ENCODE measurements at regions not wholly inside any gene's neighbourhood (a gene's known extent, or its start where the extent isn't known, plus 50 kb on each side); places are given as distances from the start of the nearest gene placed in this dataset.

DNA sequence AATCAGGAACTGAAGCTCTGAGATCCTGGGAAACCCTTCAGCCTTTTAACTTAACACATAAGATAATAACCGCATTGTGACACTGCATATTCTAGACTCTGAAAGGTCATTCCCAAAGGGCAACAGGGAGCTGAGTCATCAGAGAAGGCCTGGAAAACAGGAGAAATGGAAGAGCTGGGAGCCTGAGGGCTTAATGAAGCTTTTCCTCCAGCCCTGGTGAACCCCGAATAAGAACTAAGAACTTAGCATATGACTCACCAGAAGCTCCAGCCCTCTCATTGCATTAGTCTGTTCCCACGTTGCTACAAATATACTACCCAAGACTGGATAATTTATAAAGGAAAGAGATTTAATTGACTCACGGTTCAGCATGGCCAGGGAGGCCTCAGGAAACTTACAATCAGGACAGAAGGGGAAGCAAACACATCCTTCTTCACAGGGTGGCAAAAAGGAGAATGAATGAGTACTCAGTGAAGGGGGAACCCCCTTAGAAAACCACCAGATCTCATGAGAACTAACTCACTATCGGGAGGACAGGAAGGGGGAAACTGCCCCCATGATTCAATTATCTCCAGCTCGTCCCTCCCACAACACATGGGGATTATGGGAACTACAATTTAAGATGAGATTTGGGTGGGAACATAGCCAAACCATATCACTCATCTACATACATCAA is 648.5 kb downstream of the TFAP2A start:
- TF ChIP-seq, protein P1, sequence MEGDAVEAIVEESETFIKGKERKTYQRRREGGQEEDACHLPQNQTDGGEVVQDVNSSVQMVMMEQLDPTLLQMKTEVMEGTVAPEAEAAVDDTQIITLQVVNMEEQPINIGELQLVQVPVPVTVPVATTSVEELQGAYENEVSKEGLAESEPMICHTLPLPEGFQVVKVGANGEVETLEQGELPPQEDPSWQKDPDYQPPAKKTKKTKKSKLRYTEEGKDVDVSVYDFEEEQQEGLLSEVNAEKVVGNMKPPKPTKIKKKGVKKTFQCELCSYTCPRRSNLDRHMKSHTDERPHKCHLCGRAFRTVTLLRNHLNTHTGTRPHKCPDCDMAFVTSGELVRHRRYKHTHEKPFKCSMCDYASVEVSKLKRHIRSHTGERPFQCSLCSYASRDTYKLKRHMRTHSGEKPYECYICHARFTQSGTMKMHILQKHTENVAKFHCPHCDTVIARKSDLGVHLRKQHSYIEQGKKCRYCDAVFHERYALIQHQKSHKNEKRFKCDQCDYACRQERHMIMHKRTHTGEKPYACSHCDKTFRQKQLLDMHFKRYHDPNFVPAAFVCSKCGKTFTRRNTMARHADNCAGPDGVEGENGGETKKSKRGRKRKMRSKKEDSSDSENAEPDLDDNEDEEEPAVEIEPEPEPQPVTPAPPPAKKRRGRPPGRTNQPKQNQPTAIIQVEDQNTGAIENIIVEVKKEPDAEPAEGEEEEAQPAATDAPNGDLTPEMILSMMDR (IDR thresholded peaks at IDR 0.05) = no peak
- TF ChIP-seq POLR2A (IDR thresholded peaks at IDR 0.05) = no peak

All from uterus (tissue), 2 donors.